GM19468 (cell line): ENCODE measurements at regions not wholly inside any gene's neighbourhood (a gene's known extent, or its start where the extent isn't known, plus 50 kb on each side); places are given as distances from the start of the nearest gene placed in this dataset.
"Not testable (repeated sequence)": the region's sequence is repeated elsewhere in the genome, so short reads cannot be mapped to it uniquely, and the experiment has no call there.

ENCODE experiments used
- ATAC-seq: cut with Tn5 transposase; IDR thresholded peaks from one replicate; pipeline ENCODE4 v1.9.1; 2021; ENCODE audit warnings: mild to moderate bottlenecking, moderate library complexity, moderate number of reproducible peaks; ENCODE audit not compliant: unreplicated experiment; ENCODE audit errors: extremely low read depth

DNA sequence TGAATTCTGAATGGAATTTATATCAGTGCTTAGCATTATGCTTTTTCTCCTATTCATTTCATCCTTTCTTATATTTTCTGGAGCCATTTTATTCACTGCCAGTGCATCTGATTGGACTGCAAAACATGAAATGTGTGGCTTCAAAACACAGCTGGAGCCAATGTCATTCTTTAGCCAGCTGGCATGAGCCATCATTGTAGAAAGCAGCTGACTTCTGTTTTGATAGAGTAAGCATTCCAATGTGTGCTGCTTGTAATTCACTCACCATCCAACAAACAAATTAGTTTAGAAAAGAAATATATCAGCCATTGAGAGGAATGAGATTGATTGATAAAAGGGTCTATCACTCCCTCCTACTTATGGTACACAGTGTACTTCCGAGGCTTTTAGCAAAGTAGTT is 2616.0 kb downstream of the ARAP2 start:
- ATAC-seq = no peak

DNA sequence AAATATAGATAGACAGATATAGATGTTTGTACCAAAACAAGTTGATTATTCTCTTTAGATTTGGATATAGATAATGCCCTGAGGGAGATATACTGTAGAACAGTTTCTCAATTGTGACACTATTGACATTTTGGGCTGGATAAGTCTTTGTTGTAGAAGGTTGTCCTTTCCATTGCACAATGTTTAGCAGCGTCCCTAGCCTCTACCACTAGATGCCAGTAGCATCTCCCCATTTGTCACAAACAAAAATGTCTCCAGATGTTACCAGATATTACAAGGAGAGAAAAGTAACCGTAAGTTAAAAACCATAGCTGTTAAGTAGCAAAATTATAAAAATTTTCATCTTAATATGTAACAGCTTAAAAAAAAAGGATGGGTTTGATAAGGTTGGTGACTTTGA is 2595.3 kb downstream of the ARAP2 start:
- no peak for ATAC-seq

DNA sequence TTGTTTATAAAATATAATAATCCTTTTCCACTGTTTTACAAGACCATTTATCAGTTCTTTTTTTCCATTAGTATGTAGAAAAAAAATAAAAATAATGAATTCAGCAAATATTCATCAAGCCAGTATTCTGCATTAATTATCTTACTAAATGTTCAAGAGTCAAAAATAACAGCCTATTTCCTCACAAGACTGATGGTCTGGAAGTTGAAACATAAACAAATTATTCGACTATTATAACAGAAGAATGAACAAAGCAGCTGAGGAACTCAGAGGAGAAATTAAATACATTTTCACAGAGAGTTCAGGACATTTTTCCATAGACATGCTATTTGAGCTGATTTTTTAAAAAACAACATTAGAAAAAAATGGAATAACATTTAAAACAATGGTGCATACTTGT is 2594.8 kb downstream of the ARAP2 start:
- no peak for ATAC-seq

DNA sequence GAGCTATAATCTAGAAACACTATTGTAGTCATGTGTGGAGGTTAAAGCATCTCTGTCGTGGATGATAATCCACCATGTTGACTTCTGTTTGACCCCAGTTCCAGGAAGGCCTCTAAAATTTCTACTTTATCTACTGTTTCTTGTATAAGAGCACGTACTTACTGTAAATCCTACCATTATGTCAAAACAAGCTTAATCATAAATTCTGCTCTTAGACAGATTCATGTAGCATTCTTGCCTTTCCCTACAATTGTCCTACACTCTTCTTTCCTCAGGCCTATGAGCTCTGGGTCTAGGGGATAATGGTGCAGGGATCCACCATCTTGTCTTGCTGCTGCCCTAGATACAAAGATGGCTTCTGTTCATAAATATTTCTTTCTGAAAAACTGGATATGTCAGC is 2594.3 kb downstream of the ARAP2 start:
- ATAC-seq = no peak

GRCh38 chr4:33658971-33659370 is 2585.3 kb downstream of the ARAP2 start:
- ATAC-seq = no peak

DNA sequence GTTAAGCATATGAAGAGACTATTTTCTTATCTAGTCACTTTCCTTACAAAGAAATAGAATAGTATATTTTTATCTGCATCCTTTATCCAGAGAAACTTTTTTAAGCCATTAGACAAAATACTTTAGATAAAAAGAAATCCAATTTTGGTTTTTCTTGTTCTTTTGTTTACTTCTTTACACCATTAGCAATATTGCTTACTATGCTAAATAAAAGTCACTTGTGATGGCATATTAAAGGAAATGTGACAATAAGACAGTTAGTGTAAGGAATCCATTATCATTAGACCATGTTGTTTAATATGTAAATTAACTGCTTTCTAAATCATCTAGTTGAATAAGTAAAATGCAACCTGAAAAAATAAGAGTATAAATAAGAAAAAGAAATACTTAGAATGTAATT is 2582.7 kb downstream of the ARAP2 start:
- no peak for ATAC-seq

DNA sequence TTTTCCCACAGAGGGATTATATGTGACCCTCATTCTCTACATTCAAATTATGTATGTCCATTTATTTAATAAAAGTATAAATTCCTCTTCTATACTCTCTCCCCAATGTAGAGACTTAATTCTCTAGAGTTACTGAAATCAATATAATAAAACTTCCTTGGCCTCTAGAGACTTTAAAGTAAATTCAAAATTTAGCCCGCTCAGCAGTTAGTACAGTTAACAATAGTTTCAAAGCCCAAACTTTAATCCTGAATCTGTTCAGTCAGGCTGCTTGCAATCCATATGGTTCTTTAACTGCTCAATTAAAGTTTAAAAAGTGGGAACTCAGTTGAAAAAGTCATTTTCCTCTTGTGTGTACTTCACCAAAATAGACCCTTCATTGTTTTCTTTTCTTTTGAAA is 2558.4 kb downstream of the ARAP2 start:
- no peak for ATAC-seq

DNA sequence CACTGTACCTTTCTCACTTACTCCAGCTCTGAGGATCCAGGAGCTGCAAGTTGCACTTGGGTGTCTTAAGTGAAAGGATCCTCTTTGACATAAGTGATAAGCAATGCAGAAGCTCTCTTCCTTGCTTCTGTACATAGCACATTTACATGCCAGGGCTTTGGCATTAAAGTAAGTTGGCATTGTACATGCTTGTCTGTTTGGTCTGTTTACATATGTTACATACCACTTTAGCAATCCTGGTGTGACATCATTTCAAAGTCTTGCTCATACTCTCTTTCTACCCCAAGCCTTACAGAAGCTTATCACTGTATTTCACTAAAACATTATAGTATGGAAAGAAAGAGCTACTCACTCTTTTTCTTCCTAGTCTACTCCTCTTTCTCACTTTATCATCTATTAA is 2548.3 kb downstream of the ARAP2 start:
- ATAC-seq = no peak

GRCh38 chr4:33696586-33696985 is 2547.7 kb downstream of the ARAP2 start:
- ATAC-seq = no peak

GRCh38 chr4:33709247-33709646 is 2535.1 kb downstream of the ARAP2 start:
- ATAC-seq = no peak

DNA sequence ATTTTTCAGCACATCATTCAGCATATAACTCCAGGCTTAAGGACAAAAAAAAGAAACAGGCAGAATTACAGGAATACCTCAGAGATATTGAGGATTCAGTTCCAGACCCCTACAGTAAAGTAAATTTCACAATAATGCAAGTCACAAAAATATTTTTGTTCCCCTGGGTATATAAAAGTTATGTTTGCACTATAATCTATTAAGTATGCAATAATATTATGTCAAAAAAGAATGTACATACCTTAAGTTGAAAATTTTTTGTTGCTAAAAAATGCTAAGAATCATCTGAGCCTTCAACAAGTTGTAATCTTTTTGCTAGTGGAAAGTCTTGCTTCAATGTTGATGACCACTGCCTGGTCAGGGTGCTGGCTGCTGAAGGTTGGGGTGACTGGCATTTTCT is 2532.5 kb downstream of the ARAP2 start:
- no peak for ATAC-seq

- ATAC-seq = no peak
These were observed 2529.3 kb downstream of the ARAP2 start for GRCh38 chr4:33714971-33715370.

DNA sequence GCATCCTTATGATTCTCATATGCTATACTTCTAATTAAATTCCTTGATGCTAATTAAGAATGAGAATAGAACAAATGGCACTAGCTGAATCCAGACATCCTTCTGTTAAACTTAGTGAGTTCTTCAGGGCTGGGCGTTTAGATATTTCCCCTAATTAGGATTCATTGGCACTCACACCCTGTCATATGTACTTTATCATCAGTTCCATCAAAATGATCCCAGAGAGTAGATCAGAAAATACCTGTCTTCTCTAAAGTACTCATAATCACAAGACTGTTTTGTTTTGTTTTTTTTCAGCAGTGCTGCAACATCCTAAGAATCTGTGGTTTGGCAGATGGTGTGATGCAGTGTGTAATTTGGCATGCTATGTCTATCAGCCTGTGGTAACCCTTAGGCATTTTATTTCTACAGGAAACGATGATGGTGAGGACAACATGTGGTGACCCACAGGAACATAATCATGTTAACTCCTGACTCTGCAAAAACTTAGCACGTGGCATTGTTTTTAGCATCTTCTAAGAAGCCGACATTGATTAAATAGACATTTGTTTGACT is 2528.4 kb downstream of the ARAP2 start:
- no peak for ATAC-seq

DNA sequence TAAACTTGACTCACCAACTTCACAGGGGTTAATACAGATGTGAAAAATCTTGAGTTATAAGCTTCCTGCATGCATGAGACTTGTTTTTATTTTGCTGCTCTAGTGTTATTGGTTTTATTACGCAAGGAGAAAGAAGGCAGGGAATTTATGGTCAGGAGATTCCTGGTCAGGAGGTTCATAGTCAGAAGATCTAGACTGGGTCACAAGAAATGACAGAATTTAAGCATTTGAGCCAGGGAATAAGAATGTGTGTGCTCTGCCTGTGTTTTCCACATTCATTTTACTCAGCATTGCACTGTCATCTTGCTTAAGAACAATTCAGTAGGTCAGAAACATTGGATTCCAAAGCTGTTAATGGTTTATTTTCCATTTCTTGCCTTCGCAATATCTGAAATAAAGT is 2522.1 kb downstream of the ARAP2 start:
- no peak for ATAC-seq

GRCh38 chr4:33722800-33723516 is 2521.4 kb downstream of the ARAP2 start:
- ATAC-seq = no peak

DNA sequence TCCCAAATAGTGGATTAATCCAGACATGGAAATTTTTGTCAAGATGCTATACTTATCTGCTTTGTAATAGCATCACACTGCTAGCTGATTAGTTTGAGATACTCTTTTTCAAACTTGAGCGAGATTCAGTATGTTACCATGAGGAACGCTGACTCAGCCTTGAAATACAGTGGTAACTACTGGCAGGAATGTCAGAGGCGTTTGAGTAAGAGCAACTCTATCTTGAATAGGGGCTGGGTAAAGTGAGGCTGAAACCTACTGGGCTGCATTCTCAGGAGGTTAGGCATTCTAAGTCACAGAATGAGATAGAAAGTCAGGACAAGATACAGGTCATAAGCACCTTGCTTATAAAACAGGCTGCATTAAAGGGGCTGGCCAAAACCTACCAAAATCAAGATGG is 2519.6 kb downstream of the ARAP2 start:
- no peak for ATAC-seq

DNA sequence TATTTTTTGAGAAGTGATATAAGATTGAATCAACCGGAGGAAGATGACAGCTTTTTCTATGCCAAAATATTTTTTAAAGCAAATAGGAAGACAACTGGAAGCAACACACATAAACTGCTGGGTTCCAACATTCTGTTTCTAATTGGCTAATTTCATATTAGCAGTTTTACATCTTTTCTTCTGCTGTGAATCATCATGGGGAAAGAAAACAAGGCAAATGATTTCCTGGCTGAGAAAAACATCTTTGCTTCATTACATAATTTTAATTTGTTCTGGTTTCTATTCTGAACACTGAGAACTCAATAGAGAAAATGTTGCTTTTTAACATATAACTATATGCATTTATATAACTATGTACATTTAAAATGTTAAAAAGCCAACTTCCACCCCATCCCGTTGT is 2518.5 kb downstream of the ARAP2 start:
- ATAC-seq = no peak

DNA sequence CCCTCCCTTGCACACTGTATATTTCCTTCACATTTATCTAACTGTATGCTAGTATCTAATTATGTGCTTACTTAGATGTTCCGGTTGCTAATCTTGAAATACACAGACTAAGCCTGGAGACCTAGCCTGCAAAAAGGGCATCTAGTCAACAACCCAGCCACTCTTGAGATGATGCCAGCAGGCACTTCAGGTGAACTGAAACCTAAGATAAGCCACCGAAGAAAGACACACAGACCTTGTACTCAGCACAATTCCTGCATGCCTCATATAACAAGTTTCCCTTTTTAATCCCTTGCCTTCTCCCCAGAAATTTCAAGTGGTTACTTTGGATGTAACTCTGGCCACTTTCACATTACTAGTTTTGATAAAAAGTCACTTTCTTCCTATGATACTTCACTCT is 2506.6 kb downstream of the ARAP2 start:
- ATAC-seq = no peak

GRCh38 chr4:33739884-33740632 is 2504.3 kb downstream of the ARAP2 start:
- no peak for ATAC-seq

DNA sequence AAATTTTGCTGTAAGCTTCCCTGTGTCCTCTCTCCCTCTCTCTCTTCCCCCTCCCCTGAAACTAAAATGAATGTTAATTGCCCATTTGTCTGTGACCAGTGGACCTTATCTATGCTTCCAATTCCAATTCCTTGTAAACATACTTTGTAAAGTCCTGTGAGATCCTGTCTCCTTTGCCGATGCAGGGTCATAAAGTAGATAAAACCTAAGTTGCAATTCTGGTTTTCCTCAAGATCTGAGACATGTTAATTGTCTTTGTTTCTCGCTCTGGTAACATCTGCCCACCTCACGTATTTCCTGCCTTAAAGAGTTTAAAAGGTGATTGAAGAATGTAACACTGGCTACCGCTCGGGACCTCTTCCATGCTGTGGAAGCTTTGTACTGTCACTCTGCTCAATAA is 2503.4 kb downstream of the ARAP2 start:
- not testable (repeated sequence) for ATAC-seq

- ATAC-seq = no peak
These were observed 2497.3 kb downstream of the ARAP2 start for GRCh38 chr4:33746979-33747378.

DNA sequence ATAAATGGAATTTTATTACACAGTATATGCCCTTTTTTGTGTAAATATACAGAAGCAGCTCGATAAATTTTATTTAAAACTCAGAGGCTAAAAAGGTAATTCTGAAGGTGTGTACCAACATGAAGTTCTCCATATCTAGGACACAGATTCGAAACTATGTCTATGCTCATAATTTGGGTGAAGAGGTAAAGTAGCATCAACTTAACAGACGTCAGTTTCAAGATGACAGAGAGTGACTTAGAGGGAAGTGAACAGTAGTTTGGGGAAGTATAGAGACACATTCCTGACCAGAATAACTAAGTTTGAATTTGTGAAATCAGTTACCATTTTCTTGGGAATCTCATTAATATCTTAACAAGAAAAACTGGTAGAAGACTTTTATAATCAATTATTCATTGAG is 2493.3 kb downstream of the ARAP2 start:
- ATAC-seq = no peak
